ENCODE measurements at regions not wholly inside any gene's neighbourhood (a gene's known extent, or its start where the extent isn't known, plus 50 kb on each side); places are given as distances from the start of the nearest gene placed in this dataset.

DNA sequence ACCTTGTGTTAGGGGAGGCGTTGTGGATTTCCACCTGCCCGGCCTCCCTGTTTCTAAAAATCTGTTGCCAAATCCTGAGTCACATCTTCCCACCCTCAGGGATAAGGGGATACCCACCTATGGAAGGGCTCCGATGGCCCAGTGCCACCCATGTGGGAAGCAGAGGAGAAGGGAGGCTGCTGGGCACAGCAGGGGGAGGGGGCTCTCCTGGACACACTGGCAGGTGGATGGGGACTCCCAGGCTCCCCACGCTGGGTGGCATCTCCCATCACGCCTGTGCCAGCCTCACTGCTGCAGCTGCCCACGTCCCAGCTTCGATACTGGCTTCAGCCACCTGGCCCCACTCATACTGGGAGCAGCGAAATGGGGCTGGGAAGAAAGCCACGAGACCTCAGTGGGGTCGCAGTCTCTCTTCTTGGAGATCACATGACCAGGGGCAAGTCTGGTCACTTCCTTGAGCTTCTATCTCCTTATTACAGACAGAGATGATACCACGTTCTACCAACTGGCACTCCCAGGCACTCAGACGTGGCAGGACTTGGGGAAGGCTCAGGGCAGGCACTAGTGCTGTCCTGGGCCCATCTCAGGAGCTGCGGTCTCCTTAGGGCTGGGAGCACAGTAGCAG is 72.2 kb downstream of the PITPNM2 start:
- DNase-seq (ENCODE audit: low read depth in 4 of 4, low spot score in 3 of 4) = no peak

DNA sequence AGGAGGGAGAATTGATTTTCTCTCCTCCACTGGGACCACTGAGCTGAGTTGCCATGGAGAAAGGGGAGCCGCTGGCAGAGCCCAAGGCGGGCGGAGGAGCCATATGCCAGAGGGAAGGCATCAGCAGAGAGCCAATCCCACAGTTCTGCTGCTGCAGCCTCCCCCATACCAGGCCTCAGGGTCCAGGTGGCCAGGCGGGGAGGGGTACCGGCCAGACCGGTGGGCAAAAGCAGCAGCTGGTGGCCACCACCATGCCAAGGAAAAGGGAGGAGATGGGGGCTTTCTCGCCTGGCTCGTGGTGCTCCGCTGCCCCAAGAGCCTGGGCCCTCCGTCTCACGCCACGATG is 72.8 kb downstream of the PITPNM2 start:
- DNase-seq (ENCODE audit: low read depth in 4 of 4, low spot score in 3 of 4) = no peak

DNA sequence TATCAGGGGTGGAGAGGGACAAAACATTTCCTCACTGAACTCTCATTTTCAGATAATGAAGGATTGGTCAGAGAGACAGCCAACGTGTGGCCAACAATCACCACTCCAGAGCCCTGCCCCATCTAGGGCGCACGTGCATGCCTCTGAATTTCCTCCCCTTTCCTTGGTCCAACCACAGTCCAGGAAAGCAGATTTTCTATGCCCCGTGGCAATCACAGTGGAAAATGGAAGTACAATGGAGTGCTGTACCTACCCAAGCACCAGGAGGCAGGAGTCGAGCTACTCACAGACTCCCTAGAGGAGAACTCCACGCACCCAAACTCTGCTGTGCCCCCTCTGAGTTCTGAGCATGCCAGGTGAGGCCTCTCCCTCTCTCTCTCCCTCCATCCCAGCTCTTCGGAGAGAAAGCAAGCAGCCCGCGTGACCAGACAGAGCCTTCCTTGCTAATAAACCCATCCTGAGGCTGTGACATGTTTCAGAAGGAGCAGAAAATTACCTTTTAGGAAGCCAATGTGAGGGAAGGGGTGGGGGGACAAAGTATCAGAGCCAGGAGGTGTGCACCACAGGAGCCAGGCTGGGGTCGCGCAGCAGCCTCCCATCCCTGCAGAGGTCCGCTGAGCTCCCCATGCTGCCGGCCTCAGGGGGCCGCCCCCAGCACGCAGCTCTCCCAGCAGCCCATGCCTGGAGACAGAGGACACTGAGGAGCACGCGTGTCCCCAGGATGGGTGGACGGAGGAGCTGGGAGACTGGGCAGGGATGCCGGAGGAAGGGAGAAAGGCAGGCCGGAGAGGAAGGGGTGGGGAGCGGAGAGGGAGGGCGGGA is 73.4 kb downstream of the PITPNM2 start:
- no peak for DNase-seq (ENCODE audit: low read depth in 4 of 4, low spot score in 3 of 4)

DNA sequence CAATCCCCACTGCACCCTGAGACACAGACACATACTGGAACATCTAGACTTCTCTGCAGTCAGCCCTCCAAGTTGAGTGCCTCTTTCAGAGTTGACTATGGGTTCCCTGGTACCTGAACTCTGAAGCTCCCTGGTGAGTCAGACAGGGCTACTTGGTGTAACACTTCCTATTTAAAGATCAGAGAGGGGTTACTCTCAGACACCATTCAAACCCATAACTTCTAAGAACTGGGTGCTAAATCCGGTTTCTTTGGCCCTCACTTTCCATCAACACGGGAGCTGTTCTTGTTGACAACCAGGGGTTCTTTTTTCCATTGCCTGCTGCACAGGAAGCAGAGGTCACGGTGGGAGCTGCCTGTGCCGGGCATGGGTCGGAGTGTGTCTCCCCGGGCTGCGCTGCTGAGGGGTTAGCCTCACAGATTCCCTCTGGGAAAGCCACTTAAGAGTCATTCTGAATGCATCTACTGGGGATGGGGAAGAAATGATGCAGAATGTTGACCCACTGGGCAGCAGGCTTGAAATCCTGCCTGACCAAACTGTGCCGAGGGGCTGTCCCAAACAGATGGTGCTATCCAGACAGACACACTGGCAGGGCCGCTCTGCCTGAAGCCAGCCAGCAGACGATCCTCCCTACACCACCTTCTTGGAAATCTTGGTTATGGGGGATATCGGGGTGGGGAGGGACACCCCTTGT is 74.1 kb downstream of the PITPNM2 start:
- no peak for DNase-seq (ENCODE audit: low read depth in 4 of 4, low spot score in 3 of 4)

DNA sequence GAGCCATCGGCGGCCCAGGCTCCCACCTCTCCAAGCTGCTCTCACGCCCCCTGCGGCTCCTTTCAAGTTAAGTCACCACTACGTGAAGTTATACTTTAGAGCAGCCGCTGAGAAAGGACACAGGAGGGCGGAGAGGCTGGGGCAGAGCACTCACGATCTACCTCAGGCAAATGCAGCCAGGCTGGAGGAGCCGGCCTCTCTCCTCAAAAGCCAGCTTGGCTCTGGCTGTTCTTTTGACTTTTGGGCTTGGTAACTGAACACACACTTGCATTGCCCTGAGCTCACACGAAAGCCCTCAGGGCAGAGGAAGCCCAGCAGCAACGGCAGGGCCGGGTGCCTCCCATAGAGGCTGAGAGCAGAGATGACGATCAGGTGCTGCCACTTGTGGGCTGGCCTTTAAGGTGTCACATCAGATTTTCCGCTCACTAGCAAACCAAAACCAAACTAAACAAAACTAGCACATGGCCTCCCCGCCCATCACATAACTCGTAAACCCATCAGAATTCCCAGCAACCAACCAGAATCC is 75.2 kb downstream of the PITPNM2 start:
- no peak for DNase-seq (ENCODE audit: low read depth in 4 of 4, low spot score in 3 of 4)

DNA sequence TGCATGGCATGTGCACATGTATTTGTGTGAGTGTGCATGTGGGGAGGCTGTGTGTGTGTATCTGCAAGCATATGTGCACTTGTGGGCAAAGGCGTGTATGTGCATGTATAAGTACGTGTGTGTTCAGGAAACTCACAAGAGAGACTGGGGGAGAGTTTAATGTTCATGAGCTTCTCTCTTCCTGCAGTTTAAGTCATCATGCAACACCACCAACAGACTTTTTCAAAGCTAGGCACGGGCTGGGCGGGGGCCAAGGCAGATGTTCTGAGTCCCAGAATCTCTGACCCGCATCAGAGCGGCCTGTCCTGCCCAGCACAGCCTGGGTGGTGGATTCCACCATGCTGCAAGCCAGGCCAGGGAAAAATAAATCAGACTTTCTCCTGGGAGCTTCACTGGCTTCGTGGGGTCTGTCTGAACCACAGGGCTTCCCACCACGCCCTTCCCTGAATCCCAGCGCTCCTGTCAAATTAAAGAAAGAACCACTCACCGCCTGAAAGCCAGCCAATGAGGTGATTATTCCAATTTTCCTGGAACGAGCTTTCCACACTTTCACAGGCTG is 75.7 kb downstream of the PITPNM2 start:
- no peak for DNase-seq (ENCODE audit: low read depth in 4 of 4, low spot score in 3 of 4)

DNA sequence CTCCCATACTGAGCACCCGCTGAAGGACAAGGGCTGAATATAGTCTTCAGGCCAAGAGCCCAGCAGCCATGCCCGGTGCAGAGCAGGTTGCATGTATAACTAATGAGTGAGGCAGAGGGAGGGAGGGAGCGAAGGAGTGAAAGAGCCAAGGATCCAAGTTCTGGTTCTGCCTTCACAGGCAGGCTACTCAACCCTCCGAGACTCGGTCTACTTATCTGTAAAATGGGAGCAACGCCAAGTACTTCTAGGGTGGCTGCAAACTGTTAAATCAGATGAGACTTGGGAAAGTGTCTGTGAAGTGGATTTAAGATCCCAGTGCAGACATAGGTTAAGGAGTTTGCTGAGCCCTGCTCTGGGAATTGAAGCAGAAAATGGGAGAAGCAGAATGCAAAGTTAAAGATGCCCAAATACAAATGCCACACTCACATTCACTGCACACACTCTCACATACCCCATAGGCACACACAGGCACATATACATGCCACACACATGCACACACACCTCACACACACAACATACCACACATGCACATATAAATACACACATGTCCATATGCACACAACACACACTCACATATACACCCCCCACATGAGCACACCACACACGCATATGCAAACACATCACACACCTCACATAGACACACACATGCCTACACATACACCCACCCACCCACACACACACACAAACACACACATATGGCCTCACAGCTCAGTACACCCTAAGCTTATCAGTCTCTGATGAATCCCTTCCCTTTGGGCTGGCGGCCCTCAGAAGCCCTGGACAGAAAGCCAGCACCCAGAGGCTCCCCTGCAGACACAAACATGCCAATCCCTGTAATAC is 76.7 kb downstream of the PITPNM2 start:
- DNase-seq (ENCODE audit: low read depth in 4 of 4, low spot score in 3 of 4) = no peak

DNA sequence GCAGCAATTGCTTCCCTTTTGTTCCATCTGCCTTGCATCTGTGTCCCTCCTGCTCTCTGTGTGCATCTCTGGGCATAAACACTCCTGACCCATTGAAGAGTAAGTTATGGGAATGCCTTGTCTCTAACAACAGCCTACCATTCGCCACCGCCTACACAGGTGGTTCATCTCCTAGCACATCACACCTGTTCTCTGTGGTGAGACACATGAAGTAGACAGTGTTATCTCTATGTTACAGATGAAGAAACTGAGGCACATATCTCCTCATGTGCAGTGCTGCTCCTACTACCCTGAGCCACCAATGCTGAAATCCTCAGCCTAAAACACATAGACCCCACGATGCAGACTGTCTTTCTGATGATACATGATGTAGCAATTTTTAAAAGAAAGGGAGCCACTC is 77.6 kb downstream of the PITPNM2 start:
- DNase-seq (ENCODE audit: low read depth in 4 of 4, low spot score in 3 of 4) = no peak

DNA sequence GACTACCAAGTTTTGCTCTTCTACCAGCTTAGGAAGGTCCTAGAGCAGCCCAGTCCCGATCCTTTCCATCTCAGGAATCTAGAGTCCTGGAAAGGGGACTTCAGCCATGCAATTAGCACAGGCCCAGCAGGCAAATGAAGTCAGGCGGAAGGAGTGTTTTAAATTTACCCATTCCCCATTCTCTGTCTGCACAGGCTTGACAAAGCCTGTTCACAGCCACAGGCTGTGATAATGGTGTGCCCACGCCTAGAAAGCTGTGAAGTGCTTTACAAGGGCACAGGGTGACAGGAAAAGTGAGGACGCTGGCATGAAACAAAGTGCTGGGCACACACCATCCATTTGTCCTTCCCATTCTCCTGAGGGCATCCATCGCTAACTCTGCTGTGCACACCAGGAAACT is 79.0 kb downstream of the PITPNM2 start:
- no peak for DNase-seq (ENCODE audit: low read depth in 4 of 4, low spot score in 3 of 4)

DNA sequence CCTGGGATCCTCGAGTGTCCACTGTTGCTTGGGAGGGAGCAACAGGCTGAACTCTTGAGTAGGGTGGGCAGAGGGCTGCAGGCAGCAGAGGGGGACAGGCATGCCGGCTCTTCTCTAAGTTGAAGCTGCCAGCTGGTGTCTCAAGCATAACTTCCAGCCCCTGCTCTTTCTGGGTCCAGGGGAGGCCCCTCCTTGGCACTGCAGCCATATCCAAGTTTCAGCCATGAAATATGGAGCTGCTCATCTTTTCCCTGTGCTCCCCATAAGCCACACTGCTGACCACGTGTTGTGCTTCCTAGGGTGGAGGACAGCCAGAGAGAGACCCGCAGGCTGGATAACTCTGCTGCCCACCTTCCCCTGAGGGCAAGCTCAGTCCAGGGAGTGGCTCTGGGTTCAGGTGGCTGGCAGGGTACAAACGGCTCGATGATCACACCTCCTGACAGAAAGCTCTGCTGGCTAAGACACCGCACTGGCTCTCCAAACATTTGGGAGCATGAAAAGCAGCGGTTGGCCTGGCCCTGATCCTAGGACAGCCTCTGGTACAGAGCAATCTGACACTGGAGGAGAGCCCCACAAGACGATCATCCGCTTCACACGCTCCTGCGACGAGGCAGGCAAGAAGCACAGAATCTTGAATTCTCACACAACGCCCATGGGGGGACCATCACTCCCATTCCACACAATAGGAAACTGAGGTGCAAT is 79.6 kb downstream of the PITPNM2 start:
- no peak for DNase-seq (ENCODE audit: low read depth in 4 of 4, low spot score in 3 of 4)

DNA sequence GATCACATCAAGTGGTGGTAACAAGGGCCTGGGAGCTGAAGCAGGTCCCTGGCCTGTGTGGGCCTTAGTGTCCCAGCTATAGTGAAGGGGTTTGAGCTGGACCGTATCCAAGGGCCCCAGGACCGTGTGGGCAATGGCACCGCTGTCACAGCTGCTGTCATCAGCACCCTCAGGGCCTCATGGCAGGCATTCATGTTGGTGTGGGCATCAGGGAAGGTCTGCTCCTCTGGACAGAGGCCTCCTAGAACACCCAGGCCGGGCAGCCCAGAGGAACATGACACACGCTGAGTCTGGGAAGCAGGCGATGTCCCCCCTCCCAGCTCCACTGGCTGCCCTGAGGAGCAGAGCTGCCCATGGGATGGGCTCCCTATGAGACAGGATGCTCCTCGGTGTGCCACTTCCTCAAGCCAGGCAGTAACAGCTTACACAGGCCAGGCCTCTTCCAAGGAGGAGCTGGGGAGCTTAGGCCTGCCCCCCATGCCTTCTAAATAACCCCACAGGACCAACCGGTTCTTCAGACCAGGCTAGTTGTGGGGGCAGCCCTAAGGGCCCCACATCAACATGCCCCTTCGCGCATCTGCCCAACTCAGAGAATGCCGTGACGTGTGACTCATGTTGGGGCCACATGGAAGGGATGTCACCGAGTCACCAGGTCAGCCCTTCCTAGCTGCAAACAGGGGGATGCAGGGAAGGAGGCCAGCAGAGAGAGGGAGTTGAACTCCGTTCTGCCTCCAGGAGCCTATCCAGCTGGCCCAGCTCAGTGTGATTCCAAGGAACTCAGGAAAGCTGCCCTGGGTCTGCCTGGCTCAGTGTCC is 80.4 kb downstream of the PITPNM2 start:
- no peak for DNase-seq (ENCODE audit: low read depth in 4 of 4, low spot score in 3 of 4)

DNA sequence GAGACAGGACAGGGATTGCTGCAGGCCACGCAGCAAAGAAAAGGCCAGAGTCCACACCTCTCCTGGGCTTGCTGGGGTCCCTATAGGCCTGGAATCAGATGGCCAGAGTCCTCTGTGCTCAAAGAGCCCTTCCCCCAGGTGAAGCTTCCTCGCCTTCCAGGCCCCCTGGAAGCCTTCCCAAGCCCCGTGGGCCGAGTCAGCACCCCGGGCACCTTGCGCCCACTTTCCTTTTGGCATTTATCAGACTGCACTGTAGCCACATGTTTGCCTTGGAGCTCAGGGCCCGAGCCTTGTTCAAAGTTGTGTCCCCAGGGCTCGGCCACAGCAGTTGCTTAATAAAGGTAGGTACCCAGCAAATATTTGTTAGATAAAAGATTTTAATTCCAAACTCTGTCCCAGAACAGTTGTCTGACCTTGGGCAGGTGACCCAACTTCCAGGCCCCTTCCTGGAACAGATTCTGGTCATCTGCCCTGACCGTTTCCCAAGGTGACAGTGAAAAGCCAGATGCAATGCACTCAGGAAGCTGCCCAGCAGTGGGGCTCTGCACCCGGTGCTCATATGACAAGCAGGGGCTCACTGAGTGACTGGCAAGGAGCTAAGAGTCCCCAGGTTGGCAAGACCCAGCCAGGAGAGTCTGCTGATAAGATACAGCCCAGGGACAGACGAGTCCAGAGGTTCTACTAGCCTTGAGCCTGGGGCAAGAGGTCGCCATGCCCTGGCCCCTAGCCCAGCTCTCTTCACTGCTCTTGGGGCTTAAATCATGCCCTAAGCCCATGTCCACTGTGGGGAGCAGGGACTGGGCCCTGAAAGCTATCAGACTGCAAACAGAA is 81.2 kb downstream of the PITPNM2 start:
- no peak for DNase-seq (ENCODE audit: low read depth in 4 of 4, low spot score in 3 of 4)

DNA sequence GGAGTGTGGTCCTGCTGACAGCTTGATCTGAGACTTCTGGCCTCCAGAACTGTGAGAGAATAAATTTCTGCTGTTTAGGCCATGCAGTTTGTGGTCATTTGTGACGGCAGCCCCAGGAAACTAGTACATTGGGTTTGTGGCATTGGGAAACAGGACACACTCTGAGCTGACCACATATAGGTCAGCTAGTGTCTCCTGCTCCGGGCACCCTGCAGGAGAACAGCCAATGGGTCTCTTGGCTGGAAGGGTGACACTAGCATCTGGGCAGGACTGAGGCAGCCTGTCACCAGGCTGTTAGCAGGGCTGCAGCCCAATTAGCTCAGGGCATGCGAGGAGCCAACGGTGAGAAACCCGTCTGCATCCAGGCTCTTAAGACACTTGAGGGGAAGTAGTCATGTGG is 83.2 kb downstream of the PITPNM2 start:
- DNase-seq (ENCODE audit: low read depth in 4 of 4, low spot score in 3 of 4) = no peak

DNA sequence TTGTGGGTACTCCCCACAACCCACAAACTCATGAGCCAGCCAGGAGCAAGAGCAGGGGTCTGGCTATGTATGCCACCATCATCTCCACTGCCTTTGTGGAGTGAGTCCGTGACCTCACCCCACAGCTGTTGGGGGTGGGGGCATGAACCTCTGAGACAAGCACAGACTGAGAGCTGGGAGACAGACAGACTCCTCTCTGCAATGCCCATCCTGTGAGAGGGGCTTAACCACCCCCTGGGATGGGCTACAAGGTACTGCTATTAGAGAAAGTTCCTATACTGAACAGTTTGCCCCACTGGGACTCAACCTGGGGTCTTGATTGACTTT is 84.5 kb downstream of the PITPNM2 start:
- no peak for DNase-seq (ENCODE audit: low read depth in 4 of 4, low spot score in 3 of 4)

DNA sequence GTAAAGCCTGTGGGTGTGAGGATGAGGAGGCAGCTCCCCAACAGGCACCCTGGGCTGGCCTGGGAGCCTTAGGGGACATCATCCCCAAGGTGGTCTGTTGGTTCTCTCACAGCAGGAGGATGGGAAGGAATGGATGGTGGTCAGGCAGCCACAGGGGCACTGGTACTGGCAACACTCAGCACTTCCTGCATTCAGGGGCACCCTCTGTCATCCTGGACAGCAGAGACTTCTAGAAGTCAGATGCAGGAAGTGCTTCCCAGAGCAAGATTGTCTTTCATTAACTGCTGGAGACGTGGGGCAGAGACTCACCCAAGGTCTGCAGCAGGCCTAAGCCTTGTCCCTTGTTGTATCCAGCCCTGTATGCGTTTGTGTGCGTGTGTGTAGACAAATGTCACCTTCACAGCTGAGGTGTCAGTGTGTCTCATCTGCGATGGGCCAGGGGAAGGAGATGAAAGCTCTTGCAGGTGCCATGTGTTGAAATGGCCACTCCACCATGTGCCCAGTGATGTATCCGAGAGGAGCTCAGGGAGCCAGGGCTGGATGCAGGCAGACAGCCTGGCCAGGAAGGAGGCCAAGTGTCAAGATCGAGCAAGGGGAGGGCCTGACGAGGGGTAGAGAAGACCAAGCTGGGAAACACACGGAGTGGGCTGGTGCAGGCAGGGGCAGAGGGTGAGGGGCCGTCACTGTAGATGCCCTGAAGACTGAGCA is 85.1 kb downstream of the PITPNM2 start:
- no peak for DNase-seq (ENCODE audit: low read depth in 4 of 4, low spot score in 3 of 4)

DNA sequence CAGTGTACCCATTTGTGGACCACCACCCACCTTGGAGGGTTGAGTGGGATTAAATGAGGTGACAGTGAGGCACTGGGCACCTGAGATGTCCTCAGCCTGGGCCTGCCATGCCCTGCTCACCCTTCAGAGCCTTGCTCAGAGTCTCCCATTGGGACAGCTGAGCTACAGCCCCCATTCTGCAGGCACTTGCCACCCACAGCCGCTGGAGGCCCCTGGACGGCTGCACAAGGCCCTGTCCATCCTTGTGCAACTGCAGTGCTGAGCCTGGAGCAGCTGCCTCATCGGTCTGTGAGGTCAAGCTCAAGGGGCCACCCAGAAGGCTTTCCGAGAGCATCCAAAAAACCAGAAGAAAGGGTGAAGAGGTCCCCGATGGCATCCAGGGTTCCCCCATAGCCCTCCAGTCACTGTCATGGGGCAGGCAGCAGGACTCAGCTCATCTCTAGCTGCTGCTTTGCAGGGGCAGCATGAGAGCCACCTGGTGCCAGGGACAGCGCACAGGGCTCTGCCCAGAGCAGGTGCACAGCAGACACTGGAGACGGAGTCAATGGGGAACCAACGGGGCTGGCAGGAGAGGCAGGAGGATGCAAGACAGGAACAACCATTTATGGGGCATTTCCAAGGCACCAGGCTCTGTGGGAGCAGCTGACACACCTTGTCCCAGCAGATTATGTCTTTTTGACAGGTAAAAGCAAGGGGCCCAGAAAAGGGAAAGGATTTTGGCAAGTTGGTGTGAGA is 84.6 kb downstream of the ARL6IP4 start:
- no peak for DNase-seq (ENCODE audit: low read depth in 4 of 4, low spot score in 3 of 4)

DNA sequence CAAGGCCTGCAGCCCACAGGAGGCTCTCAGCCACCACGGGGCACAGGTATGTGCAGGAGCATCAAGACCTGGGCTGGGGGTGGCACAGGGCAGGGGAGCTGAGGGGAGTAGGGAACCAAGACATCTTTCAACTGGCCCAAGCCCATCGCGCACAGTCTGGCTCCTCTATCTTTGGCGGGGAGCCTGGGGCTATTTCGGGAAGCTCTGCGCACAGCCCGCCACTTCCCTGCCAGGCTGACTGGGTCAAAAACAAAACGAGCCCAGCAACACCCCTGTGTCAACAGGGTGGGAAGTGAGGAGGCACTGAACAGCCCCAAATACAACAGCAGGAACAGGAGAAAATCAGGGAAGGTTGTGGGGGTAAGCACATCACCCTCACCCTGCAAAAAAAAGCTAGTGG is 83.9 kb downstream of the ARL6IP4 start:
- DNase-seq (ENCODE audit: low read depth in 4 of 4, low spot score in 3 of 4) = no peak
